UCSD-AML1 (cell line): ENCODE measurements at regions not wholly inside any gene's neighbourhood (a gene's known extent, or its start where the extent isn't known, plus 50 kb on each side); places are given as distances from the start of the nearest gene placed in this dataset.
"Not testable (repeated sequence)": the region's sequence is repeated elsewhere in the genome, so short reads cannot be mapped to it uniquely, and the experiment has no call there.

ENCODE experiments used
- DNase-seq: peaks from one replicate; lab custom pipeline; 2025; ENCODE audit not compliant: unreplicated experiment; lab: John Stamatoyannopoulos, UW

GRCh38 chr2:116490511-116491145, 1323.9 kb upstream of the DDX18 start:
- no peak for DNase-seq

DNA sequence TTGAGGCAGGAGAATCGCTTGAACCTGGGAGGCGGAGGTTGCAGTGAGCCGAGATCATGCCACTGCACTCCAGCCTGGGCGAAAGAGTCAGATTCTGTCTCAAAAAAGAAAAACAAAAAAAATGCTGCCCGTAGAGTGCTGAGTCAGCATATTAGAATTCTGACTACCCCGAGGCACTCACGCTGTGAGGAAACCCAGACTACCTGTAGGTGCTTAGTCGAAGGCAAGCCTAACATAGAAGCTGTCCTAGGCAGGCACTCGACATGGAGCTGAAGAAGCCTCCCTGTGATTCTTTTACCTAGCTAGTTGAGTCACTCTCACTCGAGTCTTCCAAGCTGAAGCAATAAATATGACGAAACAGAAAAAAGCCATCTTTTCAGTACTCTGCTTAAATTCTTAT, 1323.2 kb upstream of the DDX18 start:
- DNase-seq, result no peak

- no peak for DNase-seq
These were observed 1315.1 kb upstream of the DDX18 start for GRCh38 chr2:116499389-116499788.

DNA sequence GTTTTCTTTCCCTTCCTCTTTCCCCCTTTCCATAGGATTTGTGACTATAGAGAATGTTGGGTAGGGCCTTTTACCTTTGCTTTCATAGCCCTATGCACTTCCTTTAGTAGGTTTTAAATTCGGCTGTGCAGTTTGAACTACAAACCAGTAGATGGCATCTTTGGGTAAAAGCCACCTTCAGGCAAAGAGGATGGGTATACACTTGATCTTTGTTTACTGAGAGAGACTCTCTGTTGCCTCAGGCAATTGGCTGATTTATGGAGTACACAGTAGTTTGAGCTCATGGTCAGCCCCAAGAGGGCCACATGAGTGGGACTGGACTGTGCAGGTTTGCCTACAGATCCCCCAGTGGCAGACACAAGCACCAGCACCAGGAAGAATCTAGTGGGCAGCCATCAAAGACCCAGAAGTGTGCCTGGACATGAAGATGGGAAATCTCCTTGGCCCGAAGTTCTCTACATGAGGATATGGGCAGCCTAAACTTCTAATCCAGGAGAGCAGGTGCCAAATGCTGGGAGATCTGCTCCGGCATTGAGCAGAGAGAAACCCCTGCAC, 1304.3 kb upstream of the DDX18 start:
- DNase-seq, result peak; percentile 8

DNA sequence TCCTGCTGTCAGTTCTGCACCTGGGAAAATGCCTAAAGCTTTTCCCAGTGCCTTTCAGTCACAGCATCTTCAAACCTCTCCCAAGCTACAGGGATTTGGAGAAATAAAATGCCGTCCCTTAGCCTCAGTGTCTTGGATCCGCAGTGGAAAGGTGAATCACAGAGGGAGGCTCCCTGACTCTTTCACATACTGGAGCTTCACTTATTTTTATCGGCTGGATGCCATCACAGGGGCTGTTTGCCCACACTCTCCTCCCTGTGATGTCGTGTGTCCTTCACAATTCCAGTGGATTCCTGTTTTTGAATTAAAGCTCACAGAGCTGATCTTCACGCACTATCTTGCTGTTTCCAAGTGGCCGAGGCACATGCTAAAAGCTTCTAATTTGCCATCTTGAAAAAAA, 1303.1 kb upstream of the DDX18 start:
- no peak for DNase-seq

GRCh38 chr2:116513991-116514390, 1300.5 kb upstream of the DDX18 start:
- no peak for DNase-seq

GRCh38 chr2:116517936-116518335, 1296.6 kb upstream of the DDX18 start:
- DNase-seq, result no peak

- no peak for DNase-seq
These were observed 1276.7 kb upstream of the DDX18 start for GRCh38 chr2:116537811-116538210.

DNA sequence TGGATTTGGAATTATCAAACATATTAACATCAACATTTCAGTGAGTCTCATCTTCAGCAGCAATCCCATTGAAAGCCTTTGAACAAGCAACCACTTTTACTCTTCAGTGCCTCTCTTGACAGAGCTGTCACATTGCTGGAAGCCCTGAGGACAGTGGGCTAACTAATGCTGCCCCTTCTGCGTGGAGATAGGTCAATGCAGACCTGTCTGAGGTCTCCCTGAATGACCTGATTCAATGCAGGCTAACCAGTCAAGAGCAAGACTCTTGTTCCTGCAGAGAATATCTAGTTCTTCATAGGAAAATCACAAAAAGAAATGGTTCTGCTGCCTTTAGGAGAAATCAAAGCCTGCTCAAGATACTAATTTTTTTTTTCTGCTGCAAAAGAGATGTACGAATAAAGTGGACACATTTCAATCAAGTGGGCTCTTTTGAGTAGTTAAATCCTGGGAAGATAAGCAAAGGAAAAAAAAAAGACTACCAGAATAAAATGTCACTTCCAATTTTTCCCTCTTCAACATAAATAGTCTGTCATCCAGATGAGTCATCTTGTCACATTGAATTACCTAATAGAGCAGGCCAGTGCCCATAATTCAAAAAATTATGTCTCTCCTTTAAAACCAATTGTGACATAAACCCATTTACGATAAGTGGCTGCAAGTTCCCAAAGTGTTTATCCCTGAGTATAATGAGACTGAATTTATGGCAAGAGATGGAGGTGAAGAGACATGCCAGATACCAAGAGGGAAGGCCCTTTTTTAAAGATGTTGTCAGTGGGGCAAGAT, 1269.0 kb upstream of the DDX18 start:
- DNase-seq, result no peak

DNA sequence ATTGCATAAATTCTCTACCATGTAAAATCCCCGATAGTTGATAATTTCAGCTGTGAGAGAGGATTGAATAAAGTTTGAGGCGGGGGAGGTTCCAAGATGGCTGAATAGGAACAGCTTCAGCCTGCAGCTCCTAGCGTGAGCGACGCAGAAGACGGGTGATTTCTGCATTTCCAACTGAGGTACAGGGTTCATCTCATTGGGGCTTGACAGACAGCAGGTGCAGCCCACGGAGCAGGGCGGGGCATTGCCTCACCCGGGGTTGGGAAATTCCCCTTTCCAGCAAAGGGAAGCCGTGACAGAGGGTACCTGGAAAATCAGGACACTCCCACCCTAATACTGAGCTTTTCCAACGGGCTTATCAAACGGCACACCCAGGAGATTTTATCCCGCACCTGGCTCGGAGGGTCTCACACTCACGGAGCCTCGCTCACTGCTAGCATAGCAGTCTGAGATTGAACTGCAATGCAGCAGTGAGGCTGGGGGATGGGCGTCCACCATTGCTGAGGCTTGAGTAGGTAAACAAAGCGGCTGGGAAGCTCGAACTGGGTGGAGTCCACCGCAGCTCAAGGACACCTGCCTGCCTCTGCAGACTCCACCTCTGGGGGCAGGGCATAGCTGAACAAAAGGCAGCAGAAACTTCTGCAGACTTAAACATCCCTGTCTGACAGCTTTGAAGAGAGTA, 1261.6 kb upstream of the DDX18 start:
- DNase-seq, result not testable (repeated sequence)

GRCh38 chr2:116580209-116580608, 1234.3 kb upstream of the DDX18 start:
- no peak for DNase-seq

DNA sequence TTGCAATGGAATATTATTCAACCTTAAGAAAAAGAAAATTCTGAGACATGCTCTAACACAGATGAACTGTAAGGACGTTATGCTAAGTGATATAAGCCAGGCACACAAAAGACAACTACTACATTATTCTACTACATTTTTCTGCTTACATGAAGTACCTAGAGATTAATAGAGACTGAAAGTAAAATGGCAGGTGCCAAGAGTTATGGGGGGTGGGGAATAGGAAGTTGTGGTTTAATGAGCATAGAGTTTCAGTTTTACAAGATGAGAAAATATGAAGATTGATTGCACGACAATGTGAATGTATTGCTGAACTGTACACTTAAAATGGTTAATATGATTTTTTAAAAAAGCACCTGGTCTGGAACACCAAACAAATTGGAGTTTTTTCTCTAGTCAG, 1231.6 kb upstream of the DDX18 start:
- DNase-seq, result no peak

DNA sequence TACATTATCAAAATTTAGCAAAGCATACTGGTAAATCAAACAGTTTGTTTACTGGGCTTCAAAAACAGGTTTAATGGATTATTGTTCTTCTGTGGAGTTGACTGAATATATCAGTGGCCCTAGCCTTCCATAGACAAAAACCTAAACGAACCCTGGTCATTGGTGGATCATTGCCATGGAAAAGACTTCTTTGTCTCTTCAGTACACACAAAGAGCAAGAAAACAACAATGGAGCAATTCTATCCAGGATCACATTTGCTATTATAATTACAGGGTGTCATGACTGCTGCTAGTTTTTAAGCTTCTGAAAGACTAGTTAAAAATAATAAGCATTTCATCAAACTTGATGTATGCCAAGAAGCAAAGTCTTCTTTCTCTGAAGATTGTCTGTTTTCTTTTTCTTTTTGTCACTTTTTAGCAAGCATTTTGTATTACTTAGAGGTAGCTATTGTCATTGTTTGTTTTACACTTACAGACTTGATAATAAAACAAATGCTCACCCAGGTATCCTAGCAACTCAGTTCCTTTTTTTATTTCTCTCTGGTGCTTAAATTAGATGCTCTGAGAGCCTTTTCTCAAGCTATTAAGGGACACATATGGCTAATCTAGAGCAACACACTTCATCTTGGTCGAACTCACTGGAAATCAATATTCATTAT, 1228.7 kb upstream of the DDX18 start:
- DNase-seq, result no peak

GRCh38 chr2:116586328-116586689, 1228.2 kb upstream of the DDX18 start:
- no peak for DNase-seq
